Caki2 (cell line): ENCODE measurements at regions not wholly inside any gene's neighbourhood (a gene's known extent, or its start where the extent isn't known, plus 50 kb on each side); places are given as distances from the start of the nearest gene placed in this dataset.

Source experiments
- DNase-seq: peaks from one replicate; pipeline ENCODE4 v3.0.0-alpha.2; 2015; ENCODE audit warnings: low read depth
- in situ Hi-C: cut with HindIII; loops from 2 replicates; pipeline ENCODE4 v1.10.0; 2016; ENCODE audit warnings: low sequenced_read_pairs, low pct_unique_long_range_greater_than_20kb, mixed read lengths

- peak; percentile 87 for DNase-seq
- in situ Hi-C loops = no loop called here
Measured at GRCh38 chr13:30132623-30133553, 174.5 kb downstream of the KATNAL1 start.

- in situ Hi-C loops = no loop called here
- no peak for DNase-seq
Measured at GRCh38 chr13:30129411-30129810, 177.9 kb downstream of the KATNAL1 start.

DNA sequence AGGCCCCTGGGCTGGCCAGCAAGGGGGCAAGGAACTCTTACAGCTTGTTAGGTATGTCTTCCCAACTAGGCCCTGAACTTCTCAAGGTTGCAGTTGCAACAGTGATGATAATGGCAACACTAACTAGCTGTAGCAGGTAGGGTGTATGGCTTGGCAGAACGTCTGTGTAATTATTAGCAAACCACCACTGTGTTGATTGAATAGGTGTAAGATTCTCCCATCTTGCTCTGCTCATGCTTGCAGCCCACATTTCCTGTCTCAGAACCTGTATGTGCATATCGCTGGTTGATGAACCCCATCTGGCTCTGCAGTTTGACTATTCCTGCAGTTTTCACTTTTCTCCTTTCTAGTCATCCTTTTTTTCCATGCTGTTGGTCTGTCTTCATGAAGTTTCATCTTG lies 178.8 kb downstream of the KATNAL1 start:
- in situ Hi-C loops = no loop called here
- DNase-seq = no peak

- in situ Hi-C loops = no loop called here
- no peak for DNase-seq
Measured at GRCh38 chr13:30128095-30128494, 179.3 kb downstream of the KATNAL1 start.

DNA sequence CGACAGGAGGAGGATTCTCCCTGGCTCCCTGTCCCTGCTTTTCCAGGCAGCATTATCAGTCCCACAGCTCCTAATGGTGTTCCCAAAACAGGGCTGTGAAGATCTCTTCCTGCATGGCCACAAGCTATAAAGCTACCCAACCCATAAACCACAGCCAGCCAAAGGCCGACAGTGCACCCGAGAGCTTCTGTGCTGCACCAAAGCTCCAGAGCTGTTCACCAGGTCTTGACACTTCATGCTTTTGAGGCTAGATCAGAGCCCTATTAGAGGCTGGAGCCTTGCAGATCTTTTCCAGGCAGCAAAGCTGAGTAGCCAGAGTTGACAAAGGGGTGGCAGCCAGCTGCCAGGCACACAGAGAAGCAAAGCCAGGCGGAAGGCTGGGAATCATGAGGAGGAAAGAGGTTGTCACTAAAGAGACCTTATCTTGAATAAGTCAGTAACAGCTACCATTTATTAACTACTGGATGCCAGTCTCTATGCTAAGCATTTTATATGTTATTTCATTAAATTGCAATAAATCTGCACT lies 180.4 kb downstream of the KATNAL1 start:
- DNase-seq = no peak
- in situ Hi-C loops = no loop called here

- DNase-seq = peak; percentile 44
- in situ Hi-C loops = no loop called here
Measured at GRCh38 chr13:30125422-30126073, 181.8 kb downstream of the KATNAL1 start.

GRCh38 chr13:30124131-30124768 lies 183.1 kb downstream of the KATNAL1 start:
- in situ Hi-C loops = no loop called here
- DNase-seq = no peak

DNA sequence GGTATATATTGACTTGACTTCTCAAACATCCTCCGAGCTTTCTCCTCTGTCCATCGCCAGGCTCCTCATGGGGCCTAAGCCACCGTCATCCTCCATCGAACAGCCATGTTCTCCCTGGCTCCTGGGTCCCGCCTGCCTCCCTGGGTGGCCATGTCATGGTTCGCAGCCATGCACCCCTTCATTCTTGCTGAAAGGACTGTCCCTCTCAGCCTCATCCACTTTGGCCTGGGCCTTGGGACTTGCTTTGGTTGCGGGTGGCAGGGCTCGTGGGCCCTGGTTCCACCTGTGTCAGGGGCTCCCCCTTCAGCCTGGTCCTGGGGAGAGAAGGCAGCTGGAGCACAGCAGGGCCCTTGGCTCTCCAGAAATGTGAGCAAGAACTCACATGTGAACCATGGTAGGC lies 183.8 kb downstream of the KATNAL1 start:
- in situ Hi-C loops = no loop called here
- DNase-seq = no peak

DNA sequence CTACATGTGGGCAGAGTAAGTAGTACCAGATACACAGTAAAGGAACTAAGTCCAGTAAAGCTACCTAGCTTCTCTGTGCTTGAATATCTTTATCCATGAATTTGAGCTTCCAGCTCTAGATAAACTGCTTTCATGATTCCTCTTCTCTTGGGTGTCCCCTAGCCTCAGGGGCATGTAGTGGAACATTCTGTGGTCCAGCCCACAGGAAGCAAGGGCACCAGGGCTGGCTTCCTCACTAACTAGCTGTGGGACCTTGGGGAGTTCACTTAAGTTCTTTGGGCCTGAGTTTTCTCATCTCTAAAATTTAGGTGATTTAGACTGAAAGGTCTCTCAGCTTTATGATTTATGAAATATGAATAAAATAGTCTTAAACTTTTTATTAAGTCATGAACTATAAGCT lies 185.7 kb downstream of the KATNAL1 start:
- in situ Hi-C loops = no loop called here
- DNase-seq = no peak

GRCh38 chr13:30121244-30121643 lies 186.1 kb downstream of the KATNAL1 start:
- in situ Hi-C loops = no loop called here
- no peak for DNase-seq

DNA sequence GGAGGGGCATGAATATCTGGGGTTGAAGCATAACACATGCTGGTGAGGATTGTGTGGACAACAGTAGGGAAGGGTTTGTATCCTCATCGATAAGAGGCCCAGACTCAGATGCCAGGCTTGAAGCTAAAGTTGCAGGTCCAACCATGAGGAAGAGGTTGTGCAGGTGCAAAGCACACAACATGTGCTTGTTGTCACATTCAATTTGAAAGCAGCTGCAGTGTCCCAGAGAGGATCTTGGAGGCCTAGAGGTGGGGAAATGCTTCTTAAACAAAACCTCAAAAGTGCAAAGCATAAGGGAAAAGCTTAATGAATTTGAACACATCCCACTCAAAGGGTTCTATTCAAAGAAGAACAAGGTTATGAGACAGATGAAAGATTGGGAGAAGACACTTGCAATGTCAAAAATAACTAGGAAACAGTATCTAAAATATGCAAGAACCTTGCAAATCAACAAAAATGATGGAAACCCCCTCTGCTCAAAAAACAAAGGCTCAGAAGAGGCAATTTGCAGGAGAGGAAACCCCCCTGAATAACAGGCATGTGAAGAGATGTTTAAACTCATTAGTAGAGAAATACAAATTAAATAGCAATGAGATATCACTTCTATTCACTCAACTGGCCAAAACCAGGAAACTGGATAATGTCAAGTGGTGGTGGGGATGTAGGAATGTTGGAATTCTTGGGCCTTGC lies 187.1 kb downstream of the KATNAL1 start:
- DNase-seq = no peak
- in situ Hi-C loops = no loop called here

DNA sequence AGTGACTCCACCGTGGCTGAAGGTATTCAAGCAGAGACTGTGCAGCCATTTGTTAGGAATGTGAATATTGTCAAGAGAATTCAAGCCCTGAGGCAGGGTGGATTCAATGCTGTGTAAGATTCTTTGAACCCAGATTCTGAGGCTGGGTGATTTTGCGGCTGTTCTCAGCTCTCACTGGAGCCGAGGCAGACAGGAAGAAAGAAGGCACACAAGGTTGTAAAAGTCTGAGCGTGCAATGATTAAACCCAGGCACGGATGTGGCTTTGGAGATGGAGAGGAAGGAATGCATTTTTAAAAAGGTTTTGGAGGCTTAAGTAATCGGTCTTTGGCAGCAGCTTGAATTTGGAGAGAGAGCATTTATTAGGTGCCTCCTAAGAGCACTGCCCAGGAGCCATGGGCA lies 187.9 kb downstream of the KATNAL1 start:
- in situ Hi-C loops = no loop called here
- DNase-seq = no peak

- no peak for DNase-seq
- in situ Hi-C loops = no loop called here
Measured at GRCh38 chr13:30116379-30116778, 191.0 kb downstream of the KATNAL1 start.

DNA sequence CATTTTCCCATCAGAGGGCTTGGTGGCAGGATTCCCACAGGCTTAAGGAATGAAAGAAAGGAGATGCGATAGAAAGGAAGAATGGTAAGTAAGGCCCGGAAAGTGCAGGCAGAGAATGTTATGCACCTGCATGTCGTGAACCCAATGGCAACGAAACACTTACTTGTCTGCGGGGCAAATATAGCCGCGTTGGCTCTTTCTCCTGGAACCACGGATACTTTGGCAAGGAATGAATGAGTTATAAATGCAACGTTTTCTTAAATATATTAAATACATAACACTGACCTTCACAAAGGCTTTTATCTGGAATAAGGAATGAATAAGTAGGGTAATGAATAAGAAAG lies 192.1 kb downstream of the KATNAL1 start:
- DNase-seq = no peak
- in situ Hi-C loops = no loop called here

GRCh38 chr13:30114571-30115256 lies 192.6 kb downstream of the KATNAL1 start:
- peak; percentile 78 for DNase-seq
- in situ Hi-C loops = no loop called here

- DNase-seq = peak; percentile 33
- in situ Hi-C loops = no loop called here
Measured at GRCh38 chr13:30113983-30114570, 193.3 kb downstream of the KATNAL1 start.

GRCh38 chr13:30113551-30113950 lies 193.8 kb downstream of the KATNAL1 start:
- in situ Hi-C loops = no loop called here
- DNase-seq = no peak
